HS-27A (cell line): ENCODE measurements at regions not wholly inside any gene's neighbourhood (a gene's known extent, or its start where the extent isn't known, plus 50 kb on each side); places are given as distances from the start of the nearest gene placed in this dataset.
"Not testable (repeated sequence)": the region's sequence is repeated elsewhere in the genome, so short reads cannot be mapped to it uniquely, and the experiment has no call there.

Experiments used
- DNase-seq: peaks from one replicate; pipeline ENCODE4 v3.0.0-alpha.2; 2012; ENCODE audit warnings: low read depth, missing footprints

- DNase-seq, result no peak
Observed at GRCh38 chr1:163472651-163473248, 151.0 kb downstream of the NUF2 start.

DNA sequence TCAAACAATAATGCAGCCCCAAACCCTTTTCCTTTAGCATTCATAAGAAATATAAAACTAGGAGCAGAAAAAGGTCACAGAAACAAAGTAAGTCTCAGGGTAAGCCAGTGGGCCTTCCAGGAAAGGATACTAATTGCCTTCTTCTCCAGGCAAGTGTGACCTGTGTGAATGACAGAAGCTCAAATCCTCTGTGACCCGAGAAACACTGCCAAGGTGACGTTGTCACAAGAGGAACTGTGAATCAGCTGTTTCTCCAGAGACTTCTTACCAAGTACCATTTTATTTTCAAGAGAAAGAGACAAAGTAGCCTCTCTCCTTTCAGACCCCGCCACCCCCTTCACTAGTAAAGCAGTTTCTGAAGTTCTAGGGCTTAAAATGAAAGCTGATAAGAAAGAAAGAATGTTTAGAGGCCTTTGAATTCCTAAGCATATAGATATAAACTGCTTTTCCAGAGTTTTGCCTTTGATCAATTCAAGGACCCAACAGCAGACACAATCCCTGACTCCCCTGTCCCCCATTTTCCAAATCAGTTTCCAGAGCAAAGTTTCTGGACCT is 155.6 kb downstream of the NUF2 start:
- DNase-seq, result no peak

DNA sequence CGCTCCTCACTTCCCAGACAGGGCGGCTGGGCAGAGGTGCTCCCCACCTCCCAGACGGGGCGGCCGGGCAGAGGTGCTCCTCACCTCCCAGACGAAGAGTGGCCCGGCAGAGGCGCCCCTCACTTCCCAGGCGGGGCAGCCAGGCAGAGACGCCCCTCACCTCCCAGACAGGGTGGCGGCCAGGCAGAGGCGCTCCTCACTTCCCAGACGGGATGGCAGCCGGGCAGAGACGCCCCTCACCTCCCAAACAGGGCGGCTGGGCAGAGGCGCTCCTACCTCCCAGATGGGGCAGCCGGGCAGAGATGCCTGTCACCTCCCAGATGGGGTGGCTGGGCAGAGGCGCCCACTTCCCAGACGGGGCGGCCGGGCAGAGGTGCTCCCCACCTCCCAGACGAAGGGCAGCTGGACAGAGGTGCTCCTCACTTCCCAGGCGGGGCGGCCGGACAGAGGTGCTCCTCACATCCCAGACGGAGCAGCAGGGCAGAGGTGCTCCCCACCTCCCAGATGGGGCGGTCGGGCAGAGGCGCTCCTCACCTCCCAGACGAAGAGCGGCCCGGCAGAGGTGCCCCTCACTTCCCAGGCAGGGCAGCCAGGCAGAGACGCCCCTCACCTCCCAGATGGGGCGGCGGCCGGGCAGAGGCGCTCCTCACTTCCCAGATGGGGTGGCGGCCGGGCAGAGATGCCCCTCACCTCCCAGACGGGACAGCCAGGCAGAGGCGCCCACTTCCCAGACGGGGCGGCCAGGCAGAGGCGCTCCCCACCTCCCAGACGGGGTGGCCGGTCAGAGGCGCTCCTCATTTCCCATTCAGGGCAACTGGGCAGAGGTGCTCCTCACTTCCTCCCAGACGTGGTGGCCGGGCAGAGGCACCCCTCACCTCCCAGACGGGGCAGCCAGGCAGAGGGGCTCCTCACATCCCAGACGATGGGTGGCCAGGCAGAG is 176.9 kb downstream of the NUF2 start:
- not testable (repeated sequence) for DNase-seq

DNA sequence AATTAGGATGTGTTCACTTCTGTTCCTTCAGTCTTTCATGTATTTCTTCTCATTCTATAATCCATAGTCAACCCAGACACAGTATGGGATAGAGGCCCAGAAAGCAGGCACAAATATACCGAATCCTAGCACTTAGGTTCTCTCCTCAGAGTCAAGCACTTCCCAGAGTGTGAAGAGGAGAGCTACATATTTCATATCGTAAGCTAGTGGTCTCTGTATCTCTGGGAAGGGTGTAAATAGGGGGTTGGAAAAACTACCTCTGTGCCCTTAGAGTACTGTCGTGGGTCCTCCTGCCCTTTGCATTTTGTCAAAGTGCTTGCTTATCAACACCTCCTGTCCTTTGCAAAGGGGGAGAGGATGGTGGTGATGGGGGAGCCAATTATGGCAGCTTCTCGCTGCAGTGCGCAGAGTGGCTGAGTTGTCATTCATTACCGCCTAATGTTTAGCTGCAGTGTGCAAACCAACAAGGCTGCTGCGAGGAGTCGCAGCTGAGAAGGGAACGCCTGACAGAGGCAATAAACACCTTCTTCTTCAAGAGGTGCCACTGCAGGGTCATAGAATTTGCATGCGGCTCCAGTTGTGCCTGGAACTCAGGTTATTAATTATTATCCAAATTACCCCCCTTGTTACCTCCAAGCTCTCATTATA is 182.7 kb downstream of the NUF2 start:
- no peak for DNase-seq

DNA sequence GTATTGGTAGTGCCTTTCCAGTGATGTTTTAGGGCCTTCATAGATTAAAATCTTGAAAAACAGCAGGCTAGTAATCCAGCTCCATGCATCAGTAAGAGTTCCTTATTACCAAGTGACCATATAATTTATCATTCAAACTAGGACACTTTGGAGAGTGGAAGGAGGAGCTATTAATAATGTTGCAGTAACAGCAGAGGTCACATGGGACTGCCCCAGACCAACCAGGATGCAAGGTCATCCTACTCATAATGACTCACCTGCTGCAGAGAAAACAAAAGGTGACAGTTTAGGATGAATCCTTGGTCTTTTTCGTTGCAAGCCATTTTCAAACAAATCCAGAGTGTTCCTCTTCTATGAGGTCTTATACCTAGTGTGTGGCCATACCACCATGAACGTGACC is 187.4 kb downstream of the NUF2 start:
- DNase-seq, result no peak

DNA sequence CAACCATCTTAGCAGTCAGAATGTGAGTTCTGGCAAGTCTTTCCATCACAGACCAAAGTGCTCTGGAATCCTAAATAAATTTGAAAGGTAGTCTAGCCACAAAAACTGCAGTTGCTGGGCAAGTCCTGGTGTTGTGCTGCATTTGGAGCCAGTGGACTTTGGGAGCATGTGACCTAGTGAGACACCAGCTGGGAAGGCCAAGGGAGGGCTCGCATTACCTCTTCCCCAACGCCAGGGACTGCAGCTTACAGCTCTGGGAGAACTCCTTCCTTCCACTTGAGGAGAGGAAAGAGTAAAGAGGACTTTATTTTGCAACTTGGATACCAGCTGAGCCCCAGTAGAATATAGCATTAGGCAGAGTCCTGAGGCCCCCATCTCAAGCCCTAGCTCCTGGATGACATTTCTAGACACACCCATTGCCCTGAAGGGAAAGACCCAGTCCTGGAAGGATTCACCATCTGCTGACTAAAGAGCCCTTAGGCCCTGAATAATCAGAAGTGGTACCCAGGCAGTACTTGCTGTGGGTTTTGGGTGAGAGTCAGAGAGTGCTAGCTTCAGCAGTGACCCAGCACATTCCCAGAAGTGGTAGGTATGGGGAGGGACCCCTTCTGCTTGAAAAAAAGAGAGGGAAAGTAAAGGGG is 190.7 kb downstream of the NUF2 start:
- DNase-seq, result no peak

DNA sequence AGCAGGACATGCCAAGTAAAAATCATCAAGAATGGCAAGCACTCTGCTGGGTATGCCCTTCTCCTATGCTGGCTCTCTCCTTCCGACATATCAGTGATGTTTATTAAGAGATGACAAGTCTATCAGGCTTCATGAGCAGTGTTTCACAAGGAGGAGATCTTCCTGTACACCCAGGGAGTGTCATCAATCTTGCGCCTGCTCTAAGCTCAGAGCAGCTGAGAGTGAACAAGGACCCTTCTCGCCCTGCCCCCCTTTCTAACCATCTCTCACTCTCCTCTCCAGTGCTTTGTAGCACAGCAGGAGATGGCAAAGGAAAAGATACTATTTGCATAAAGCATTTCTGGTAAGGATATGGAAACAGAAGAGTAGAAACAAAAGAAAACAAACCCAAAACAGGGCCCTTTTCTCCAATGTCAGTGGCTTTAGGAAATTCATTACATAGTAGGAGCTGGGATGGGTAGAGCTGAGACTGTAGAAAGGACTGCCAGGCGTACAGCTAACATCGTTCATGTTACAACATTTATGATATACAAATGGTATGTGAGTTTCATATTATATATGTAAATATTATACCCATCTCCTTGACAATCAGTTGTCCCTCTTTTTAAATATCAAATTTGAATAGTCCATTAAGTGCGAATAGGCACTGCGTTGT is 201.7 kb downstream of the NUF2 start:
- DNase-seq, result no peak

GRCh38 chr1:163528710-163529348 is 207.1 kb downstream of the NUF2 start:
- peak; percentile 4 for DNase-seq

- no peak for DNase-seq
Observed at GRCh38 chr1:163531345-163531744, 209.6 kb downstream of the NUF2 start.

GRCh38 chr1:163535401-163535800 is 213.6 kb downstream of the NUF2 start:
- no peak for DNase-seq

DNA sequence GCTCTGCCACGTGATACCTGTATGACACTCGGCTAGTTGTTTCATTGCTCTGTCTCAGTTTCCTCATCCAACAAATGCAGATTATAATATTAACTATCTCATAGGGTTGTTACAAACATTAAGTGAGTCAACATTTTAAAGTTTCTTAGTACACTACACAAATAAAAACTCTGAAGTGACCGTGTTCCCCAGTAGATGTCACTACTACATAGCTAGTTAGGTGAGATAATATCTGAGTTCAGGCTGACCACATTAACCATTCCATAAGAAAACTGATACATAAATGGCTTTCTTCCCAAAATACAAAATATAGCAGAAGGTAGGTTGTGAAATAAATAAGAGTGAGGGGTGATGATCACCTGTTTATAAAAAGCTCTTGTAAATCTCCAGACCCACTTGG is 214.1 kb downstream of the NUF2 start:
- no peak for DNase-seq

- no peak for DNase-seq
Observed at GRCh38 chr1:163537809-163538208, 216.1 kb downstream of the NUF2 start.

DNA sequence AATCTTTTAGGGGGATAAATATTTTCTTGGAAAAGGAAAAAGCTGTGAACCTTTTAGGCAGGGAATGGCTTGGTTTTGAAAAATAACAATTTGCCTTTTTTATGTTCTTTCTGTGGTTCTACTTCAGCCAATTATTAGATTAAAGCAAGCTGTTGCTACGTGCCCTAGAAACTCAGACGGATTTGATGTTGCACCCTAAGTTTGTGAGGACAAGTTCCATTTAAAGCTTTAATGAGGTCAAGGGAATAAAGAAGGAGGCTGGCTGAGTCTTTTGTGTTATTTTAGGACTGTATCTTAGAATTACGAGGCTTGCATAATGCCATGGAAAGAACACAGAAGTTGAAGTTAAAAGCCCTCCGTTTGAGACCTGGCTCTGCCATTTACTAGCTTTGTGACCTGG is 216.9 kb downstream of the NUF2 start:
- DNase-seq, result no peak

DNA sequence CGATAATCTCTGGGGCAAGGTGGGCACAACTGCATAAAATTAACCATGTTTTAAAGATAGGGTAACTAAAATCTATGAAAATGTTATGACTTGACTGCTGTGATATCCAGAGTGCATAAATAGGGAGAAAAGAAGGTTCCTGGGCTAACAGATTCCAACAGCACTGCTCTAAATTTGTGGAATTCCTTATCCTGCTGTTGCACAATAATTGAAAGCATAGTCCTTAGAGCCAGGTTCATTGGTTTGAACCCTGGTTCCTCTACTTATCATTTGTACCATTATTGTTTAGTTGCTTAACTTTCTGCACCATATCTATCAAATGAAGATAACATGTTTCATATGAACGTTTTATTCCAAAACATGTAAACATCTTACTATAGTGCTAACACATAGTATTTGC is 219.0 kb downstream of the NUF2 start:
- DNase-seq, result no peak

GRCh38 chr1:163544441-163544840 is 222.7 kb downstream of the NUF2 start:
- no peak for DNase-seq

DNA sequence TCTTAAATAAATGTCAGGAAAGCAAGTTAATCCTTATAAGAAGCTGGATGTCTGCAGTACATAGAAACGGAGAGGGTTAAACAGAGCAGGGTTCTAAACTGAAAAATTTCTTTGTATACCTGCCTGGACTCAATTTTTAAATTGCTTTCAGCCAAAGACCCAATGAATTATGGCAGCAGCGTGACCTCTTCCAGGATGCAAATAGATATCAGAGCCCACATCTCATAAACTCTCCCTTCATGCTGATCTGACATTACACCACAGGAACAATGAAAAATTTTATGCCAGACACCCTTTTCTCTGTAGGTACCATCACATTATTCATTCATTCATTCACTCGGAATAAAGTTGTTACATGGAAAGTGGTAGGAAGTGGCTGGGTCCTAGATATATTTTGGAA is 236.4 kb downstream of the NUF2 start:
- DNase-seq, result no peak

GRCh38 chr1:163561580-163562295 is 240.0 kb downstream of the NUF2 start:
- DNase-seq, result no peak

- DNase-seq, result no peak
Observed at GRCh38 chr1:163562355-163562754, 240.6 kb downstream of the NUF2 start.

- DNase-seq, result no peak
Observed at GRCh38 chr1:163565166-163565565, 243.4 kb downstream of the NUF2 start.

DNA sequence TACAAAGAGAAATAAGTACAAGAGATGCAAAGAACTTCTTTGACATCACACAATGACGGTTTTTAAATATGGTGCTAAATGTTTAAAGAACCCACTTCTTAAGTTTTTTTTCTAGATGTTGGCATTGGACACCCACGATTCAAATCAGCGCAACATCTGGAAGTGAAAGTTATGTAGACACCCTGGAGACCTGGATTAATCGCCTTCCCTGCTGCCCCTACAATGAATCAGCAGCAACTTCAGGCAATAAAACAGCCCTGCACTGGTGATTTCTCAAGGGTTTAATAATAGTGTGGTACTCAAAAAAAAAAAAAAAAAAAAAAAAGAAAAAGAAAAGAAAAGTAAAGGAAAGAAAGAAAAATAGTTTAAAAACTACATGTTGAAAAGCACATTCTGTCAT is 248.3 kb downstream of the NUF2 start:
- no peak for DNase-seq

DNA sequence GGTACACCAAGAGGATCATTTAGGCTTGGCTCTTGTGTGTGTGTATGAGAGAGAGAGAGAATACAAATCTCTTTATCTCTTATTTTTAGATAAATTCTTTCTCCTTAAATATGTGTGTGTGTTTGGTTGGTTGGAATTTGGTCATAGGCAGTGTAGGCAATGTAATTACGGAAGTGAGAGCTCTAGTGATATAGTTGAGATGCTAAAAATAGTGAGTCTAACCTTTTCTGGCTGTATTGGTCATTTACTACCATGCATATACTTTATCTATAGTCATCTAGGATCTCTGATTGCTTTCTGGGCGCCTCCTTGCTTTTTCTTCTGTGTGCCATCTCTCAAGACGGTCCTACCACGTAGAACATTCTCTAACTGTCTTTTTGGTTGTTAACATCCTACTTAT is 250.2 kb downstream of the NUF2 start:
- no peak for DNase-seq
